HG02852 (cell line): ENCODE measurements at regions not wholly inside any gene's neighbourhood (a gene's known extent, or its start where the extent isn't known, plus 50 kb on each side); places are given as distances from the start of the nearest gene placed in this dataset.

Experiments used
- ATAC-seq: cut with Tn5 transposase; IDR thresholded peaks from one replicate; pipeline ENCODE4 v1.9.1; 2021; ENCODE audit warnings: mild to moderate bottlenecking, moderate library complexity; ENCODE audit not compliant: unreplicated experiment

DNA sequence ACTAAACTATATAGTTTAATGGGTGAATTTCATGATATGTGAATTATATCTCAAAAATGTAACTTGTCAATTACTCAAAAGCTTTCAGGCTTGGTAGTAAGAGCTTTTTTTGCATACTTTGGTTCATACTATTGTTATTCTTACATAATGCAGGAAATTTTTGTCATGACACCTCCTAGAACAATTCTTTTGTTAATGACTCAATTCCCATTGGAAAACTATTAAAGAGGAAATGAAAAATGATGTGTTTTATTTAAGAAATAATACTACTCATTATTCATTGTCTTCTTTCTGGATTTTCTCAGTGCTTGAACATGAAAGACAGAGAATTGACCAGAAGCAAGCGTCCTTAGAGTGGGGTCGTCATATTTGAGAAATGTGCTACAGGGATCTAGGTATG lies 196.4 kb upstream of the KCNJ16 start:
- no peak for ATAC-seq

GRCh38 chr17:69879576-69879975 lies 195.4 kb upstream of the KCNJ16 start:
- ATAC-seq = no peak

GRCh38 chr17:69880591-69881112 lies 194.4 kb upstream of the KCNJ16 start:
- no peak for ATAC-seq

- ATAC-seq = no peak
Measured at GRCh38 chr17:69882281-69882680, 192.7 kb upstream of the KCNJ16 start.

GRCh38 chr17:69883120-69883519 lies 191.9 kb upstream of the KCNJ16 start:
- ATAC-seq = no peak

DNA sequence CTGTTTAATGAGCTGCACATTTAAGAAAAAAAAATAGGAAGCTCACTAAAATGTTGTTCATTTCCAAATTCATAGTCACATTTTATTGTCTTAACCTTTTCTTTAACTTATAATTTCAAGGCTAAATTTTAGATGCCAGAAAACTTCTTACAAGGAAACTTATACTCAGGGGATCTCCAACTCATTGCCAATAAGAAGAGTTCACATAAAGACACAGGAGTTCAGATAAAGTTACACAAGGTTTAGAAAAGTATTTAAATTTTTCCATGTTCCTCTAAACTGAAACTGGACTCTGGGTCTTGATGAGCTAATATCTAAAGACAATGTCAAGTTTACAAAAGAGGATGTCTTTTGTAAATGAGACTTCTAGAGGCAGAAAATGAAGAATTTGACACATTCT lies 190.7 kb upstream of the KCNJ16 start:
- ATAC-seq = no peak

GRCh38 chr17:69884846-69885245 lies 190.2 kb upstream of the KCNJ16 start:
- ATAC-seq = no peak

GRCh38 chr17:69898601-69899000 lies 176.4 kb upstream of the KCNJ16 start:
- ATAC-seq = no peak

GRCh38 chr17:69900101-69900500 lies 174.9 kb upstream of the KCNJ16 start:
- ATAC-seq = no peak

- no peak for ATAC-seq
Measured at GRCh38 chr17:69900829-69901228, 174.2 kb upstream of the KCNJ16 start.

GRCh38 chr17:69906306-69906705 lies 168.7 kb upstream of the KCNJ16 start:
- no peak for ATAC-seq

- ATAC-seq = no peak
Measured at GRCh38 chr17:69907132-69907847, 167.7 kb upstream of the KCNJ16 start.

- no peak for ATAC-seq
Measured at GRCh38 chr17:69908626-69909368, 166.2 kb upstream of the KCNJ16 start.

DNA sequence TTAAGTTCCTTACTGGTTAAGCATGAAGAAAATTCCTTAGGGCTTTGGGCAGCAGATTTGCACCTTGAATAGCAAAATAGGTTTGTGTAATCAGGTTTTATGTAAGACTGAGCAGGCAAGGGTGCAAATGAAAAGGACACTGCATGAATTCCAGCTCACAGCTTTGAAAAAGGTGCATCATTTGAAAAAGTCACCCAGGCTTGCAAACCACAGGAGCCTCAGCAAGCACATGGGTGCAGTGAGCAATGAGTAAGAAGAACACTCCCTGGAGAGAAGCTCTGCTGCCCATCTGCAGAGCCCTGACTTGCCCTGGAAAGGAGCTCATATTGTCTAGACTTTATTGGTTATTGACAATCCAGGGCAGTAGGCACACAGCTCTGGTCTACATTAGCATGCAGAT lies 165.6 kb upstream of the KCNJ16 start:
- ATAC-seq = no peak

GRCh38 chr17:69912805-69913204 lies 162.2 kb upstream of the KCNJ16 start:
- no peak for ATAC-seq

GRCh38 chr17:69913216-69913615 lies 161.8 kb upstream of the KCNJ16 start:
- ATAC-seq = no peak

DNA sequence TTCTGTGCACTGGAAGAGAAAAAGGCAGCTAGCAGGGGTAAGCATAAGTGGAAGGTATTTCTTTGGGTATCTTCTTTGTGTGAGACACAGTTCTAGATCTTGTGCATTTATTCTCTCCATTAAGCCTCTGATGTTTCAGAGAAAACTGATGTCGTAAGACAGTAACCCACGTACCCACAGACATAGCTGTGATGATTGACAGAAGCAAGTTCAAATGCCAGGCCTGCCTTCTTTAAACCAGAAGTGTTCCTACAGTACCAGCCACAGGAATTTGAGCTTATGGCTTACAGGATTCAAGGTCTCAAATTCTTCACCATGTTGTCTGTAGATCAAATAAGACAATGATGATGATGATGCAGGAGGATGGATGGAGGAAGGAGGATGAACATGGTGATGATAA lies 161.4 kb upstream of the KCNJ16 start:
- no peak for ATAC-seq

DNA sequence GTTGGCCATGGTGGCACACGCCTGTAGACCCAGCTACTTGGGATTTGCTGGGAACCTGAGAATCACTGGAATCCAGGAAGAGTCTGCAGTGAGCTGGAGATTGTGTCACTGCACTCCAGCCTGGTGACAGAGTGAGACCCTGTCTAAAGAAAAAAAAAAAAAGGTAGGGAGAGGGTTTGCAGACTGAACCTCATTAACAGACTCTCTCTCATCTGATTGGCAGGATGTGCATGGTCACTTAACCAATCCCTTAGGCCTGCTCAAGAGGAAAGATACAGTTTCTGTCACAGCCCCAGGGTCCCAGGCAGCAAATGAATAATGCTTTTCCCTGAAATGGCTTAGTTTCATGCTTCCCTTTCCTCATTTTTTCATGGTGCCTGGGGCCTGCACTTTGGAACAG lies 160.5 kb upstream of the KCNJ16 start:
- ATAC-seq = no peak

- no peak for ATAC-seq
Measured at GRCh38 chr17:69916761-69917160, 158.3 kb upstream of the KCNJ16 start.

- no peak for ATAC-seq
Measured at GRCh38 chr17:69918164-69918563, 156.9 kb upstream of the KCNJ16 start.

DNA sequence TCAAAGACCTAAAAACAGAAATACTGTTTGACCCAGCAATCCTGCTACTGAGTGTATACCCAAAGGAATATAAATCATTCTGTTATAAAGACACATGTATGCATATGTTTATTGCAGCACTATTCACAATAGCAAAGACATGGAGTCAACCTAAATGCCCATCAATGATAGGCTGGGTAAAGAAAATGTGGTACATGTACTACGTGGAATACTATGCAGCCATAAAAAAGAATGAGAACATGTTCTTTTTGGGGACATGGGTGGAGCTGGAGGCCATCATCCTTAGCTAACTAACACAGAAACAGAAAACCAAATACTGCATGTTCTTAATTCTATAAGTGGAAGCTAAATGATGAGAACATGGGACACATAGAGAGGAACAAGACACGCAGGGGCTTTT lies 155.2 kb upstream of the KCNJ16 start:
- ATAC-seq = no peak

GRCh38 chr17:69921046-69921445 lies 154.0 kb upstream of the KCNJ16 start:
- no peak for ATAC-seq
